M059J (cell line): ENCODE measurements at regions not wholly inside any gene's neighbourhood (a gene's known extent, or its start where the extent isn't known, plus 50 kb on each side); places are given as distances from the start of the nearest gene placed in this dataset.
"Not testable (repeated sequence)": the region's sequence is repeated elsewhere in the genome, so short reads cannot be mapped to it uniquely, and the experiment has no call there.

ENCODE experiments used
- DNase-seq: peaks from one replicate; pipeline ENCODE4 v3.0.0-alpha.2; 2012; ENCODE audit warnings: low read depth

DNA sequence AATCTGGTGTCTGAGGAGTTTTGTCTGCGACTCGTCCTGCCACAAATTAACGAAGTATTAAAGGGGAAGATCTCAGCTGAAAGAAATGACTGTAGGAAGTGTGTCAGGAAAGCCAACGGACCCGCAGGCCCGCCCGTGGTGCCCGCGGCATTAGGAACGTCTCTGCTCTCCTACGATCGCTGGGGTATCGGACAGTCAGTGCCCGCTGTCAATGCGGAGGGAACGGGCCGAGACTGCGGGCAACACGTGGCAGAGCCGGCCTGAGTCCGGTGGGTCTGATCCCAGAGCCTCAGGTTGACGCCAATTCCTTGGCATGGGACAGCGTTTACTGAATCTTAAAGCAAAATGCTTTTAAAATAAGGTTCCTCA, 128.7 kb downstream of the KBTBD2 start:
- DNase-seq, result no peak

DNA sequence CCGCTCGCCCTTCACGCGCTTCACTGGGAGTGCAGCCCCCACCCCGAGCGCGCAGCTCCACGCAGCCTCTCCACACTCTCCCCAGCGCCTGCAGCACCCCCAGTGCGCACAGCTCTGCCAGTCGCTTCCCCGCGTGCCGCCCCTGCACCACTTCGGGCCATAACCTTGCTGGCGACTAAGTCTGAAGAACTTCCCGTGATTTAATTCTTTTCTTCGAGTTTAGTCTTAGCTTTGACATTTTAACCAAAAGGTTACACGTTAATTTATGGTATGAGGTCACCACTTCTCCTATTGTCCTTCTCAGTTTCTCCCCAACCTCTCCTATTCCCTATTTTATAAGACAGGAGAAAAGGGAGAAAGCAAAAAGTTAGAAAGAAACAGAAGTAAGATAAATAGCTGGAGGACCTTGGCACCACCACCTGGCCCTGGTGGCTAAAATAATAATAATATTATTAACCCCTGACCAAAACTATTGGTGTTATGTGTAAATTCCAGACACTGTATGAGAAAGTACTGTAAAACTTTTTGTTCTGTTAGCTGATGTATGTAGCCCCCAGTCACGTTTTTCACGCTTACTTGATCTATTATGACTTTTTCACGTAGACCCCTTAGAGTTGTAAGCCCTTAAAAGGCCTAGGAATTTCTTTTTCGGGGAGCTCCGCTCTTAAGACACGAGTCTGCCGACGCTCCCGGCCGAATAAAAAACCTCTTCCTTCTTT, 129.2 kb downstream of the KBTBD2 start:
- not testable (repeated sequence) for DNase-seq

DNA sequence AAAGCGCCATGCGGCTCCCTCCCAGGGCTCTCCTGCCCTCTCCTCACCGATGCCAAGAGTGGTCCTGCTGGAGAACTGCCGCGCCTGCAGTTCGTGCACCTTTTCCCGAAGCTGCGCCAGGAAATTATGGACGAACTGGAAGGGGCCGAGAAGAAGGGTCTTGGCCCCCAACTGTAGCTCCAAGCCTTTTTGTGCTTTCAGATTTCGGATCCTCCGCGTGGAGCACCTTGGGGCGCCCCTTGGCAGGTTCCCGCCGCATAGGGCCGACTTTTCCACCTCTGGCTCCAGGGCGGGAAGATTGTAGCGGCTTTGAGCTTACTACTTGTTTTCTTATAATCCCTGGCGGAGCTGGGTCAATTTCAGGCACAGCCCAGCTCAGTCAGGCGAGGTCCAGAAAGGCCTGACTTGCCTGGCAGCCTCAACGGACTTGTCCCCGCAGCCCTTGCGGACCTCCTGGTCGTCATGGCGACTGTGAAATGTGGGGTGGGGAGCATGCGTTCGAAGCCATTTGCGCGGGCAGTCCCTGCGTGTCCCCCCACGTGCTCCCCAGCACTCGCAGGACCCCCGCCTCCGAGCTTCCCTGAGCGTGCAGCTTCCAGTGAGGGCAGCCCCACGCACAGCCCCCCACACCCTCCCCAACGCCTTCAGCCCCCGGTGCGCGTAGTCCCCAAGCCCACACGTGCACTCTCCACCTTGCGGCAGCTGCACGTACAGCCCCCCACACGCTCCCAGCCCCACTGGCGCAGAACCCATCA, 129.9 kb downstream of the KBTBD2 start:
- DNase-seq, result no peak

DNA sequence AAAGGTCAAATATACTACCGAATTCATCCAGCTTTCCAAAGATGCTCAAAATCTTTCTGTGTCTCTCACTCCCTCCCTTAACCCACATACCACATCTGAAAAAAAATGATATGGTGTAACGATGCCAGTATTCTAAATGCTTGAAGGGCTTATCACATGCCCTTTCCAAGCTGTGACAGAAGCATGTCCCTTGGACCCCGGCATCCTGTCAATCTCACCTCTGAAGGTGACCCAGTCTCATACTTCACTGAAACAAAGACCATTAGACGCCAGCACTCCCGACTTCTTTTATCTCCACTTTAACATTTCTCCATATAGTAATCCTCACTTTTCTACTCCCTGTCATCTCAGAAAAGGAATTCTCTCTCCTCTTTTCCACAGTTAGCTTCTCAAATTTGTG, 130.8 kb downstream of the KBTBD2 start:
- DNase-seq, result not testable (repeated sequence)

DNA sequence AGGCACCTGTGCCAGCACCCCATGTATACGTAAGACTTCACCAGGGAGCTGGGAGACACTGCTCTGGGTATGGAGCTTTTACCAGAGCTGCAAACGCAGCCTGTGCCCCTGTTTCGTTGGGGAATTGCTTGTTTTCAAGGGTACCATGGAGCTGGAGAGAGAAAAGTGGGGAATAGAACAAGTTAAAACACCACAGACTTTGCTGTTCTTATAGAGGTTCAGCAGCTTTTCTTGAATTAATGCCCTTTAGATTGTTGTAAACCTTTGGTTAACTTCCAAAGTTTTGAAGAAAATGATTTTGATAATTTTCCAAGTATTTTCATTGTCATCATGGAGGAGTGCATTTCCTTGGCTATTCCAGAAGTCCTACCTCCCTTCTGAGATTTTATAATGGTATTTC, 131.7 kb downstream of the KBTBD2 start:
- not testable (repeated sequence) for DNase-seq

DNA sequence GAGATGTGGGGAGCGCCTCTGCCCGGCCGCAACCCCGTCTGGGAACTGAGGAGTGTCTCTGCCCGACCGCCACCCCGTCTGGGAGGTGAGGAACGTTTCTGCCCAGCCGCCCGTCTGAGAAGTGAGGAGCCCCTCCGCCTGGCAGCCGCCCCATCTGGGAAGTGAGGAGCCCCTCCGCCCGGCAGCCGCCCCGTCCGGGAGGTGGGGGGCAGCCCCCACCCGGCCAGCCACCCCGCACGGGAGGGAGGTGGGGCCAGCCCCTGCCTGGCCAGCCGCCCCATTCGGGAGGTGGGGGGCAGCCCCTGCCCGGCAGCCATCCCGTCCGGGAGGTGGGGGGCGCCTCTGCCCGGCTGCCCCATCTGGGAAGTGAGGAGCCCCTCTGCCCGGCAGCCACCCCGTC, 137.7 kb downstream of the KBTBD2 start:
- DNase-seq, result not testable (repeated sequence)

DNA sequence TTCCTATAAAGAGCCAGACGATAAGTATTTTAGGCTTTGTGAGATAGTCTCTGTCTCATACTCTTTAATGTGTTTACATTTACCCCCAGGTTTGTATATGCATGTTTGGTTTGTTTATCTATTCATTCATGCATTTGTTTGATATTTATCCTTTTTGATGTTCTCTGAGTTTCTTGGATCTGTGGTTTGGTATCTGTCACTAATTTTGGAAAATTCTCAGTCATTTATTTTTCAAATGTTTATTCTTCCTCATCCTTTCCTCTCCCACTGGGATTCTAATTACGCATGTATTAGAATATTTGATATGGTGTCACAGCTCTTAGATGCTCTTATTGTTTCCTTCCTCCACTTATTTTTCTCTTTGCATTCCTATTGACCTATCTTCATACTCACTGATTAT, 143.2 kb downstream of the KBTBD2 start:
- DNase-seq, result not testable (repeated sequence)

DNA sequence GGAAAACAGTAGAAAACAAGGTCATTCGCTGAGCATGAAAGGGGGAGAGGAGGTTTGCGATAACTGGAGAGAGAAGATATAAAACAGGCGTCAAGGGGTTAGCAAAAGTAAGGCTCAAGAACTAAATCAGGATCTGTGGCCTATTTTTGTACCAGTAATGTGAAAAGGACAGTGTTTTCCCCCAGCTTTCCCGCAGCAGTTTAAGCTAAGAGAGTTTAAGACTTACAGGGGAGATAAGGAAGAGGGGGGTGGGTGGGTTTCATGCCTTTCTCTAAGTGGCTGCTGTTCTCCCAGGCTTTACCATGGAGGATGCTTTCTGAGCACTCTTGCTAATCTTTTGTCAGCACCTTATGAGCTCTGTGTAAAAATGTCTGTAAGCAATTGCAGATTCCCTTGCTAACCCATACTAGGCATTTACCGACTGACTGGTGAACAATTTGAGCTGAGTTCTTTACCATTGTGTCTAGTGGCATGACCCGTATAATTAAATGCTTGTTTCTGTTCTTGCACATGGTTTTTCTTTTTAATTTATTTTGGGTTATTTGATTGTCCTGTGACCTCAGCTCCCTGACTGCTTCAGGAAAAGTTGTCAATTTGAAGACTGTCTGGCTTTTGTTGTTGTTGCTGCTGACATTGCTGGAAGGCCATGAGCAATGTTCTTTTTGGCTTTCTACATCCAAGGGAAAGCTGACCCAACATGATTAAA, 144.0 kb downstream of the KBTBD2 start:
- DNase-seq, result not testable (repeated sequence)

DNA sequence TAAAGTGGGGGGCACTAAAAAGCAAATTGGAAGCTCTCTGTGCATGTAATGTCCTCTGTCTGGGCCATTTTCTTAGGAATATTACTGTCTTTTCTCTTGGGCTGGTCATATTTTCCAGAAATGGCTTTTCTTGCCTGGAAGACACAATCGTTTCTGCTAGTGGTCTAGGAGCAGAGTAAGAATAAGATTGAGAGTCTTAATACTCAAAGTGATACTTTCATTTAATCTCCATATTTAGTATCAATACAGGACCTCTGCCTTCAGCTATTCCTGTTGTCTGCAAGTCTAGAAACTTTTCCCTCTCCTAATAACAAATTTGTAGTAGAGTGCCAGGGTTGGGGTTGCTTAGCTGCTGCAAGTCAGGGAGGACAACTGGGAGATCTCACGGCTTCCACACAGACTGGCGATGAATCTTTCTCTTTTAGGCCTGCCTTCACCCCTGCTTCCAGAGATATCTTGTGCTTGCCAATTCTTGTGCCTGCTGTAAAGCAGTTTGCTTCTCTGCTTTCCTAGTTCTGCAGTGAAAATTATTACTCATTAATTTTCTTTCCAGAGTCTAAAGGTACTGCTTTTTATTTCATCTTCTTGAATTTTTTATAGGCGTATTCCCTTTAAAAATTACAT, 149.6 kb downstream of the KBTBD2 start:
- not testable (repeated sequence) for DNase-seq

DNA sequence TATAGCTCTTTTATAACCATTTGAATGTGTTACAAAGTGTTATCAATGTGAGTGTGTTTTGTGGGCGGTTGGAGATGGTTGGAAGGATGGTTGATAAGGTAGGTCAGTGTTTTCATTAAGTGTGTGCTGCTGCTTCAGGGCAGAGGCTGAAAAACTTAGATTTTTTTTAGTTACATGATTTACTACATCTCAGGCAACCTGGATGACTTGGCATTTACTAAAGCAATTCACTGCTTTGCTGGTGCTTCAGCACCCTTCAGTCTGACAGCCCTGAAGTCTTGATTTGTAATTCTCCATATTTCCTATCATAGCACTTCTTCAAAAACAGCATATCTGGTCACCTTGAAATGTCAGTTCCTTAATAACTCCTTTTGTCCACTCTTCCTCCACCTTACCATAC, 151.8 kb downstream of the KBTBD2 start:
- DNase-seq, result not testable (repeated sequence)

DNA sequence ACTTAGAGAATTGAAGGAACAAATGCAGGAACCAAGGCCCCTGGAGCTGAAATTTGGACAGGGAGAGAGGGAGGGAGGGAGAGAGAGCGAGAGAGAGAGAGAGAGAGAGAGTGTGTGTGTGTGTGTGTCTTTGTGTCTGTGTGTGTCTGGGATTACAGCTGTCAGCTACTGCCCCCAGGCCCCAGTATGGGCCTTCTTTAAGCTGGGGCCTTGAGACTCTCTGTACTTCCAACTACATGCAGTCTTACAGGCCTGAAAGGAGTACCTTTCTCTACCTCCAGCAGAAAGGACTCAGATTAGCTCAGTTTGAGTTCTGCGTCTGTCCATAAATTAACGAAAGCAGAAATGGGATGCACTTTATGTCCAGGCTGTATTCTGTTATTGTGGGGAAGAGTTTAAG, 153.2 kb downstream of the KBTBD2 start:
- not testable (repeated sequence) for DNase-seq

DNA sequence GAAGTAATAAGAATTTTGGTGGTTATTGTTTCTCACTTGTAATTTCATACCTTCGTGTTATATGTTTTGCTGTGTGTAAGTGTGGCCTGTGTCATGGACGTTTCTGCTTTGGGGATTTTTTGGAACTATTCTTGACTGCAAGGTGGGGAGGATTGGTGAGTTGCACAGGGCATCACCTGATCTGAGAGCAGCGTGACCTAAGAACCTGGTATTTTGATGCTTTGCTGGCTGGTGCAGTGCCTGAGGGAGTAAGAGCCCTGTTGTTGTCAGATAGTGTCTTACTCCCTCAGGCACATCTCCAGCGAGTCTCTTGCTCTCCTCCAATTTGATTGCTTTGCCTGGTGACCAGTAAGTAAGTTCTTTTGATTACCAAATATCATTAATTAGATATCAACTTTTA, 158.8 kb downstream of the KBTBD2 start:
- not testable (repeated sequence) for DNase-seq

DNA sequence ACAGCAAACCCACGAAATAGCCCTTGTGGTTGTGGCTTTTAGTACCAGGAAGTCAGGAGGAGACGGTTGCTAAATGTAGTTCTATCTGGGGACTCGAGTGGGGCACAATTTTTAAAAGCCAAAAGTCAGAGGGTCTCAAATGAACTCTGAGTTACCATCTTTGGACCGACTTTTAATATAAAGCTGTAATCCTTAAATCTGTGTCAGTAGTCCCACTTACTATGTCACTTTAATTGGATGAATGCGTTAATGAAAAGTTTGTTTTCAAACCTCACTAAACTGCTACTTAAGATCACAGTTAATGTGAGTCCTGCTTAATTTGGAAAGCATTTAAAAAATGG, 162.3 kb downstream of the KBTBD2 start:
- peak; percentile 11 for DNase-seq

DNA sequence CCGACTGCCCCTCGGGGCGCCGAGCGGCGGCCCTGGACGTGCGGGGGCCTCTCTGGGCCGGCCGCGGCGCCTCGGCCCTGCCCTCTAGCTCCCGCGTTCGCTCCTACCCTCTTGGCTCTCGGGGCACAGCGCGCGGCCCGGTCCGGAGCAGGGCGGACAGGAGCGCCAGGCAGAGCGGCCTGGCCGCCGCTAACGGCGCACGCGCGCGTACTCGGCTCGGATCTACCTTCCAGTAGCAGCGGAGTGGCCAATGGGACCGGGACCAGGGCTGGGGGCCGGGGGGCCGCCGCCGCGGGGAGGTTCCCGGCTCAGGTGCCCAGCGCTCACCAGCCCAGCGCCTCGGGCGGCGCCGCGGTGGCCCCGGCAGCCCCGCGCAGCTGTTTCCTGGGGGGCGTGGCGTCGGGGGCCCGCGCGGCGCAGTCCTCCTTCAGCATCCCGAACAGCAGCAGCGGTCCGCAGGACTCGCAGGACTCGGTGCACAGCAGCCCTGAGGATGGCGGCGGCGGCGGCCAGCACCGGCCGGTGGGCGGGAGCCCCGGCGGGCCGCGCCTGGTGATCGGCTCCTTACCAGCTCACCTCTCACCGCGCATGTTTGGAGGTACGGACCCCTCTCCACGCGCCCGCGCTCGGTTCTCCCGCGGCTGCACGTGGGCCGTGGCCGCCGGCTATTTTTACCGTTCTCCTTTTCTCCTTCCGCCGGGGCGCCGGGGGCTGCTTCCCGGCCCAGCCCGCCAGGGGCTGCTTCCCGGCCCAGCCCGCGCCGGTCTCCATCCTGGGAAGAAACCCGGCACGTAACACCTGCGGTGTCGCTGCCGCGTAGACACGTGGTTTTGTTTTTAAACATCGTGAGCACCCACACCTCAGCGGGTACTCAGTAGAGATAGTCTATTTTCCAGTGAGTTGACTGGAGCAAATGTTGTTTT, 162.9 kb downstream of the KBTBD2 start:
- peak; percentile 70 for DNase-seq

DNA sequence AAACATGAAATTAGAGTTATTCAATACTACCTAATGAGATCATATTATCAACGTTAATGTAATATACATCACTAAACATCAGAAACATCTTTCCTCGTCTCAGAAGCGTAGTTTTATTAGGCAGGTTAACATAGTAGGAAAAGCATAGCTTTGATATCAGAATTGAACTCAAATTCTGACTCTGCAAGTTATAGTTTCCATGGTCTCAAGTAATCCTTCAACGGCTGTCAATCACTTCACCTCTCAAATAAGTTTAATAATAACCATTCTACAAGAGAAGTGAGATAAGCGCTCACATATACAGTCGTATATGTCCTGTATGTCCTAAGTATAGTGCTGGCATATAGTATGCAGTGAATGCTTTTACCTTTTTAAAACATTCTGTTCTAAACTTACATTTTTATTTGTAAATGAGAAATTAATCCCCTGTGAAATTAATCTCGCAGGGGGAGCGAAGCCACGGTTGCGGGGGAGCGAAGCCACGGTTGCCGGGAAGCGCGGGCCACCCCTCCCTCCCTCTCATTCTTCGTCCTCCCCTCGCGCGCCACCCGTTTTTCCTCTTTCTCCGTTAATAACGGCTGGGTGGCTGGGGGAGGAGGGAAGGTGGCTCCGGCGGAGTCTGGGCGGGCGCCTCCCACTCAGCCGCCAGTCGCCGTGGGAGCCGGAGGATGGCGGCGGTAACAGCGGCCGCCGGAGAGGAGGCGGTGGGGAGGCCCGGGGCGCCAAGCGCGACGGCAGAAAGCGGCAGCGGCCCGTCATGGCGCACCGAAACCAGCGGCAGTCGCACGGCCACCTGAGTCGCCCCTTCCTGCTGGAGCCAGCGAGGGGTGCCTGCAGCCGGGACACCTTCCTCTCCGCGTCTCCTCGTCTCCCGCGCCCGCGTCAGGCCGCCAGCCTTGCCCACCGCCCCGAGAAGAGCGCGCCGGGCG, 163.8 kb downstream of the KBTBD2 start:
- peak; percentile 54 for DNase-seq

DNA sequence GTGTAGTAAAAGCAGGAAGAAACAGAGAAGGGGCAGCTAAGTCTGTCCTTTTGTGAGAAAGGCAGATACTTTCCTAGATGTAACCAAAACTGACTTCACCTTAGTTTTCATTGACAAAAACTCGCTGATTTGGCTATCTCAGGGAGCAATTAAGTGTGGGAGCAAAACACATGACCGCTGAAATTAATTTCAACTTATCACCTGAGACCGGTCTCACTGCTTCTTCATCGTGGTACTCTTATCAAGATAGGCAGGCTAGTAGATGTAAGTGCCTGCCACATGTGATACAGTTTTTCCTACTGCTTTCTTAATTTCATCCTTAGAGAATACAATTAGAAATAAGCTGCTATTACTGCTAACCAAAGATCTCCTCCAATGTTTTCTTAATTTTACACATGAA, 168.7 kb downstream of the KBTBD2 start:
- DNase-seq, result not testable (repeated sequence)

DNA sequence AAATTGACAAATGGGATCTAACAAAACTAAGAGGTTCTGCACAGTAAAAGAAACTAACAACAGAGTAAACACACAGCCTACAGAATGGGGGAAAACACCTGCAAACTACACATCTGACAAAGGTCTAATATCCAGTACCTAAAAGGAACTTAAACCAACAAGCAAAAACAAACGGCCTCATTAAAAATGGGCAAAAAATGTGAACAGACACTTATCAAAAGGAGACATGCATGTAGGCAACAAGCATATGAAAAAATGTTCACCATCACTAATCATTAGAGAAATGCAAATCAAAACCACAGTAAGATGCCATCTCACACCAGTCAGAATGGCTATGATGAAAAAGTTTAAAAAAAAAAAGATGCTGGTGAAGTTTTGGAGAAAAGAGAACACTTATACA, 197.4 kb downstream of the KBTBD2 start:
- no peak for DNase-seq

DNA sequence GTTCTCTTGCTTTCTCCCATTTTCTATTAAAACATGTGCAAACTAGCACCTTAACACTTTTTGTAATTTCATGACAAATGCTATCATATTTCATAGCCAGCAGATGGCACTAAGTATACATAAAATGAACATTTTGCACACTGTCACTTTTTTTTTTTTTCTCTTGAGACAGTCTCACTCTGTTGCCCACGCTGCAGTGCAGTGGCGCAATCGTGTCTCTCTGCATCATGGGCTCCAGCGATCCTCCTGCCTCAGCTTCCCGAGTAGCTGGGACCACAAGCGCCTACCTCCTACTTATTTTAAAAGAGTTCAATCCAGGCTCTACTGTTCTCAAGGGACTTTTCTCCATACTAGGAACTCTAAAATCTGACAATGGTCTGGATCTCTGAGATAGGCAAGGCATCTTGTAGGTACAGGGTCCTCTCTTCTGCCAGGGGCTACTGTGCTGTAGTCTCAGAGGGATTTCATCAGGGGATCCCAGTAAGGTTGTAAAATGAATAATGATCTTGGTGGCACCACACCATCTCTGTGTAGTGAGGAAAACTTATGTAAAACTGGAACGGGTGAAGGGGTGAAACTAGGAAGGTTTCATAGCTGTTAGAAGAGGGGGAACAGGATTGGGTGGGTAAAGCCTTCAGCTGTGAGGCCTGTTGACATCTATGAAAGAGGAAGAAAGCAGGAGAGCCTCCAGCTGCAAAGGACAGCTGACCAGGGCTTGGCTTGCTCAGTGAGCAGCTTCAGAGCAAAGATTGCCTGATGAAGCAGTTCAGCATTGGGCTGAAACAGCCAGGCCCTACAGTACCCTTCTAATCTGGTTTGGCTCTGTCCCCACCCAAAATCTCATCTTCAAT, 196.9 kb downstream of the AVL9 start:
- DNase-seq, result peak; percentile 20

DNA sequence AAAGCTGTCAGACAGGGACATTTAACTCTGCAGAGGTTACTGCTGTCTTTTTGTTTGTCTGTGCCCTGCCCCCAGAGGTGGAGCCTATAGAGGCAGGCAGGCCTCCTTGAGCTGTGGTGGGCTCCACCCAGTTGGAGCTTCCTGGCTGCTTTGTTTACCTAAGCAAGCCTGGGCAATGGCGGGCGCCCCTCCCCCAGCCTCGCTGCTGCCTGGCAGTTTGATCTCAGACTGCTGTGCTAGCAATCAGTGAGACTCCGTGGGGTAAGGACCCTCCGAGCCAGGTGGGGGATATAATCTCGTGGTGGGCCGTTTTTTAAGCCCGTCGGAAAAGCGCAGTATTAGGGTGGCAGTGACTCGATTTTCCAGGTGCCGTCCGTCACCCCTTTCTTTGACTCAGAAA, 192.8 kb downstream of the AVL9 start:
- DNase-seq, result not testable (repeated sequence)
